CD4-positive, alpha-beta T cell treated with Interleukin-1 beta for 1 hour (primary cell): ENCODE measurements at regions not wholly inside any gene's neighbourhood (a gene's known extent, or its start where the extent isn't known, plus 50 kb on each side); places are given as distances from the start of the nearest gene placed in this dataset.

Experiments
- DNase-seq, 2 donors: peaks; one replicate each; pipeline ENCODE4 v3.0.0-alpha.2; 2020 to 2022

GRCh38 chr6:132868057-132868456 is 53.7 kb downstream of the RPS12 start:
- DNase-seq: no peak

GRCh38 chr6:132872923-132873322 is 58.6 kb downstream of the RPS12 start:
- DNase-seq: no peak

- no peak for DNase-seq
Measured at GRCh38 chr6:132877003-132877402, 62.6 kb downstream of the RPS12 start.

- DNase-seq: no peak
Measured at GRCh38 chr6:132887204-132887603, 72.8 kb downstream of the RPS12 start.

GRCh38 chr6:132888701-132889100 is 74.3 kb downstream of the RPS12 start:
- DNase-seq: no peak

GRCh38 chr6:132892929-132893771 is 78.8 kb downstream of the RPS12 start:
- no peak for DNase-seq

- no peak for DNase-seq
Measured at GRCh38 chr6:132893772-132894490, 79.6 kb downstream of the RPS12 start.

- DNase-seq: no peak
Measured at GRCh38 chr6:132898376-132898775, 84.0 kb downstream of the RPS12 start.

GRCh38 chr6:132900849-132901248 is 86.5 kb downstream of the RPS12 start:
- DNase-seq: no peak

- no peak for DNase-seq
Measured at GRCh38 chr6:132902901-132903300, 88.5 kb downstream of the RPS12 start.

GRCh38 chr6:132907231-132907630 is 92.9 kb downstream of the RPS12 start:
- no peak for DNase-seq

GRCh38 chr6:132907914-132908313 is 93.5 kb downstream of the RPS12 start:
- no peak for DNase-seq

GRCh38 chr6:132909742-132910141 is 95.4 kb downstream of the RPS12 start:
- DNase-seq: no peak

- no peak for DNase-seq
Measured at GRCh38 chr6:132910759-132911158, 96.4 kb downstream of the RPS12 start.

- DNase-seq: no peak
Measured at GRCh38 chr6:132919045-132919860, 104.9 kb downstream of the RPS12 start.

GRCh38 chr6:132927713-132928112 is 113.3 kb downstream of the RPS12 start:
- DNase-seq: no peak

- DNase-seq: no peak
Measured at GRCh38 chr6:132929141-132929540, 114.8 kb downstream of the RPS12 start.

GRCh38 chr6:132931313-132931712 is 116.9 kb downstream of the RPS12 start:
- no peak for DNase-seq

GRCh38 chr6:132931936-132932514 is 117.7 kb downstream of the RPS12 start:
- no peak for DNase-seq

GRCh38 chr6:132932588-132932987 is 118.2 kb downstream of the RPS12 start:
- no peak for DNase-seq

- DNase-seq: no peak
Measured at GRCh38 chr6:132933090-132933489, 118.7 kb downstream of the RPS12 start.

GRCh38 chr6:132934496-132934895 is 120.1 kb downstream of the RPS12 start:
- no peak for DNase-seq

- no peak for DNase-seq
Measured at GRCh38 chr6:132936646-132937045, 122.3 kb downstream of the RPS12 start.
